IPS DF 19.7 (cell line): ENCODE measurements at regions not wholly inside any gene's neighbourhood (a gene's known extent, or its start where the extent isn't known, plus 50 kb on each side); places are given as distances from the start of the nearest gene placed in this dataset.

ENCODE experiments used
- DNase-seq: peaks from one replicate; pipeline ENCODE4 v3.0.0-alpha.2; 2013; ENCODE audit warnings: low read depth, low spot score

DNA sequence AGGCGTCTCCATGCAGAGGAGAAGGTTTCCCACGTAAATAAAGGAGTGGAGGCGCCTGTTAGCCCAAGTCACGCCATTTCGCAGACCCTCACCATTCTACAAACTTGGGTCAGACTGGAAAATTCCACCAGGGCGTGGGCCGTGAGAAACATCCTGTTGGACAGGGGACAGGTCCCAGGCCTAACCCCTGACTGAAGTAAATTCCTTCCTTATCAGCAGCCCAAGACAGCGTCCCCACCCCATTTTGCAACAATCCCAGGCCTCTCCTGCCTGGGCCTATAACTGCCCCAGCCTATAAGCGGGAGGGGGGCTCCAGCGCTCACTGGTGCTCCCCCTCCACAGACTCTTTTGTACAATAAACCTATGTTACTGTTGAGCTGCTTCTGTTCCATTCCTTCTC, 57.3 kb upstream of the CBLN2 start:
- DNase-seq = no peak
